IPS-NIHi11 (cell line): ENCODE measurements at regions not wholly inside any gene's neighbourhood (a gene's known extent, or its start where the extent isn't known, plus 50 kb on each side); places are given as distances from the start of the nearest gene placed in this dataset.

Experiments used
- DNase-seq: peaks from one replicate; pipeline ENCODE4 v3.0.0; 2012; ENCODE audit warnings: mixed read lengths, low spot score

DNA sequence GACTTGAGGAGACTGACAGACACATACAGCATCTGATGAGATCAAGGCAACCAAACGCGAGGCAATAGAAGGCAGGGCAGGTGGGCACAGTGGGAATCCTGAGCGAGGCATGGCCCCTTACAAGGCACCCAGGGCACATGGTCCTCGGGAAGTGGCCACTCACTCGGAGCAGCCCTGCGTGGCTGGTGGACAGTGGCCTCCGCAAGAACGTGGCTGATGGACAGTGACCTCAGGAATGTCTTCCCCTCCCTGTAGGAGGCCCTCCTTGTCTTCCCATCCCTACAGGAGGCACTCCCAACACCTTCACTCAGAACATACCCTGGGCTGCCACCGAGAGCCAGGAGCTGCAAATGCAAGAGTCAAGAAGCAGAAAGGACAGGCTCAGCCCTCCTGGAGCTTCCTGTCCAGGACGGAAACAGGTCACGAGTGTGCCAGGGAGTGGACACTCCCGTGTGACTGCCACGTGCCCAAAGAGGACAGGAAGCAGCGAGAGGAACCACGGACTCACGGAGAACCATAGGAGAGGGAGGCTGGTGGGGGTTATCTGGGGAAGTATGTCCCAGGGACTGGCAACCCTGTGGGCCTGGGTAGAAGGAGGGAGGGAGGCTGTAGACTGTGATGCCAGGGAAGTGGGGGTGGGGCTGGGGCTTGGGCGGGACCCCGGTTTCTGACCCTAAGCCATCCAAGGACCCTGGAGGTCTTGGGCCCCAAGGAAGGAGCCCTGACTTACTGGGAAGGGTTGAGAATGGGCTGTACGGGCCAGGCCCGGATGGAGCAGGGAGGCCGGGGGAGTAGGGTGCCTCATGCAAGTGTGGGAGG lies 321.9 kb upstream of the IRX4 start:
- no peak for DNase-seq

DNA sequence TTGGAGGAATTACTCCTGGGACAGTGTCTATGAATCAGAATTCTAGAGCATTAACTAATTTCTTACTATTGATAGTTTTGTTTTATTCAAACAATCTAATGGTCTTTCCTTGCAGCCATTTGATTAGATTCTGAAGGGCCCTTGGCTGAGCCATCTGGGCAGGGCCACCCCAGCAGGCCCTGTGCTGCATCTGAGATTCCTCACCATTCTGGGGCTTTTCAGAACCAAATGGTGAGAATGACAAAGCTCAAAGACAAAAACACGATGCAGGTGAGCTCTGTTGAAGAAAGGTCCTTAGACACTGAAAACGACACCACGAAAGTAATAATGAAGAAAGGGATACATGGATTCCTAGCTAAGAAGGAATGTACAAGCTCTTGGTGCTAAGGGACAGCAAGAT lies 321.0 kb upstream of the IRX4 start:
- no peak for DNase-seq

DNA sequence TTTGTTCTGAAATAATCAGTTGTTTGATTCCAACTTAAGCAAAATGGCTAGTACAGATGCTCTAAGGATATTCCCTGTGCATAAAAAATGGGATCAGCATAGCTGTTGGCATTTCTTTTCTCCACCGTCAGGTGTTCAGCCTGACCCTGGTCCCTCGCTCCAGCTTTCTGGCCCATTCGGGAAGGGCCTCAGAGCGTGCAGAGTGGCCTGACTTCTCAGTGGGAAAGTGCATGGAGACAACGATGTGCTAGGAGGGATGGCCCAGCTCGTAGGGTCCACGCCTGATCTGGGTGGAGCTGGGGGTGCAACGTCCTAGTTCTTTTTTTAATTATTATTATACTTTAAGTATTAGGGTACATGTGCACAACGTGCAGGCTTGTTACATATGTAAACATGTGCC lies 319.1 kb upstream of the IRX4 start:
- no peak for DNase-seq

DNA sequence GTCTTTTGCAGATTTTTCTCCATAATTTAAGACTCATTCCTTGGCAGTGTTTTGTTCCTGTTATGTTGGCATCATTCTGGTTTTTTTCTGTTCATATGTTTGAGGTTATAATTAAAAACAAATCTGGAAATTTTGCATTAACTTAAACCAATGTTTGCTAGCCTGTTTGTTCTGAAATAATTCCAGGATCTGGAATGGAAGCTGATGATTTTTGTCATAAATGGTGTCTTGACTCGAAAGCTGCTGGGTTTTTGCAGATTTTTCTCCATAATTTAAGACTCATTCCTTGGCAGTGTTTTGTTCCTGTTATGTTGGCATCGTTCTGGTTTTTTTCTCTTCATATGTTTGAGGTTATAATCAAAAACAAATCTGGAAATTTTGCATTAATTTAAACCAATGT lies 318.7 kb upstream of the IRX4 start:
- no peak for DNase-seq

DNA sequence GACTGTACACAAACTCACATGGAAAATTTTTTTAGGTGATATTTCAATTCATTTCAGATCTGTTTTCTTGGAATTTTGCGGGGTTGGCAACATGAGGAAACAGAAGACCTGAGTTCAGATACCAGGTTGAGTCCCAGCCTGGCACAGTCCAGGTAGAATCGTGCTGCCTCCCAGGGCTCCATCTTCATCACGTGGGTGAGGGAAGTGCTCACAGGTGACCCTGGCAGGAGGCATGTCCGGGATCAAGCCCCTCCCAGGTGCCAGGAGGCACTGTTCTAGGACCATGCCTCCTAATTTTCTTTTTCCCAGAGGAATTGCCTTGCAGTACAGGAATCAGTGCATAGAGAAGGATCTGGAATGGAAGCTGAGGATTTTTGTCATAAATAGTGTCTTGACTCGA lies 318.3 kb upstream of the IRX4 start:
- no peak for DNase-seq

DNA sequence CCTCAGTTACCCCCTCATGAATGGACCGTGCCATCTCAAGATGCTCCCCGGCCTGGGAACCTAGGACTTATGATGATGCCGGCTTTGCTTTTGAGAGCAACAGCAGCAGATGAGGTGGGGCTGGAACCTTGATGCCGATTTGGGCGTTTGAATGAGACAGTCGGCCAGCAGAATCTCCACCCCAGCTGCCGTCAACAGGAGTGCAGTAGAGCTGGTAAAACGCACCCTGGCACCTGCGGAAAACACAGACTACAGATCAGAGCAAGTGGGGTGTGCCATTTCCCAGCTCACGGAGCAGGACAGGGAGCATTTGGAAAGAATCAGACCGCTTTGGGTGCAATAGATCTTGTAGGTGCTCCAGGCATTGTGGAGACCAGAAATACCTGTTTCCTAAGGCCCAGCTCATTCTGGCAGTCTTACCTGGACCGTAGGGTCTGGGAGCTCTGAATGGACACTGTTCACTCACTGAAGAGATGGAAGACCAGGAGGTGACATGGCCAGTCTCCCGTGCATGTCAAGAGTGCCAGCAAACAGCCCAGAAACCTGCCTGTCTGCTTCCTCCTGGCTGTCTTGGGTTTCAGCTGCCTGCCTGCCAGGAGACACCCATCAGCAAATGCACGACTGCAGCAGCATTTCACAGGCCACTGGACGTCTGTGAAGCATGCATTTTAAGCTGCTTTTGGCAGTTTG lies 317.7 kb upstream of the IRX4 start:
- DNase-seq: no peak

DNA sequence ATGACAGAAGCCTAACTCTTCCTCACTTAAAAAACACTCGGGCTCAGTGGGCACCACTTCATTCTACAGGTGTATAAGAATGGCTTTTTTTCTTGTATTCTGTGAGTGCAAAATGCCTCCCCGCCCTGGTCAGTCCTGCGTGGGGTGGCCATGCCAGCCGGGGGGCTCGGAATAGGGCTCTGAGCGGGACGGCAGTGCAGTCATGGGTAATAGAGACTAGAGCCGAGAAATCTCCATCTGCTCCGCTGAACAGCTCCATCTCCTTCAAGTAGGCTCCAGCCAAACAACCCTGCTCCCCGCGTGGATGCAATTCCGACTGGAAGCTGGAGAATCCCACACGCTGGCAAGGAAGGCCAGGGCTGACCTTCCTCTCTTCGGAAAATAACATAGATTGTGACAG lies 317.0 kb upstream of the IRX4 start:
- no peak for DNase-seq

DNA sequence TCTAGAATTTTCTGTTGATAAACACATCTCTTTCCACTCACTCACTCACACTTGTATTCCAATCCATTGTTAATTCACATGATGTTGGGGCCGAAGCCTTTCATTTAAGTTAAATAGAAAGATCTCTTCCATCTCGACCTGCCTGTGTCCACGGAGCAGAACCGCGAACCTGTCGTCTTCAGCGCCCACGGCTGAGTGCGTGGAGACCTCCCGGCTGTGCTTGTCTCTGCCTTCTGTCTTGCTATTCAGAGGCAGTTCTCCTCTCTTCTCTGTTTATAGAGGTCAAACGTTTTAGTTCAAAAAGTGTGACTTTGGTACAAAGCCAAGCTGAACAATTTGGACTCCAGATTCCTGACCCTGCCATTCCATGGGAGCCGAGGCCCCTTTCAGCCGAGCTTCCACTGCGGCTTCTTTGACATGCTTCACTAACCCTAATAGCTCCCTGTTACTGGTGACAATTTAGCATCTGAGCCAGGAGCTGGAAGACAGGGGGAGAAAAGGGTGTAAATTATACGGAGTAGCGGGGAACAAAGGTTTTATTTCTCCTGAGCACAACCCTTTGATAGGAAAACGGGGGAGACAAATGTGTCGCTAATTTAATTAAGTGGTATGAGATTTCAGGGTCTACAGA lies 314.4 kb upstream of the IRX4 start:
- DNase-seq: no peak

DNA sequence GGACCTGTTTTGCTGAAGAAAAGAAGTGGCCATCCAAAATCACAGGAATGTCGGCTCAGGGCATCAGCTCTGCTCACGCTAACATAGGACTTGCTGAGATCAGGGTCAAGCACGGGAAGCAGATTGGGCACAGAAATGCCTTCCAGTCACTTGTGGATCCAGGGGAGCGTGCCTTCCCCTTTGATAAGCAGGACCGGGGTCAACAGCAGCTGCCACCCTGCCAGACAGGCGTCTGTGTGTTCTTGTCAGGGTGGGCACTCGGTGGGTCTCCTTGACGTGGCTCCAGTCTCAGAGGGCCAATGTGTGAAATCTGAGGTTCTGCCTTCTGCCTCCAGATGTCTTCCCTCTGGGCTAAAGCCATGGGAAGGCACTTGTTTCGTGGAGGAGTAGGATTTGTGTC lies 313.7 kb upstream of the IRX4 start:
- DNase-seq: no peak

DNA sequence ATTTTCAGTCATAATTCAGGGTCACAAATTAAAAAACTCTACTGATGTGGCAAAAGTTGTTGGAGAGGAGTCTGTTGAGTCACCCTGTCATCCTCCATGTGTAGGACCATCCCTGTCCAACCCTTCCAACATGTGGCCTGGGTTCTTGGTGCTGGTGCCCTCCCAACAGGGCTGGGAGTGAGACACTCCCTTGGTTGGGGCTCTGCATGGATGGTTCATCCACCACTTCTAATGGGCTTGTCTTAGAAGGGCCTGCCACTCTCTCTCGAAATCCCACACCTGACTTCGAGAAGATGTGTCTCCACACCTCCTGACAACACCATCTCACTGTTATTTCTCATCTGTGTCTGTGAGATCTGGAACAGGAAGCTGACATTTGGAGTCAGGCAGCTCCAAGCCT lies 312.2 kb upstream of the IRX4 start:
- no peak for DNase-seq

DNA sequence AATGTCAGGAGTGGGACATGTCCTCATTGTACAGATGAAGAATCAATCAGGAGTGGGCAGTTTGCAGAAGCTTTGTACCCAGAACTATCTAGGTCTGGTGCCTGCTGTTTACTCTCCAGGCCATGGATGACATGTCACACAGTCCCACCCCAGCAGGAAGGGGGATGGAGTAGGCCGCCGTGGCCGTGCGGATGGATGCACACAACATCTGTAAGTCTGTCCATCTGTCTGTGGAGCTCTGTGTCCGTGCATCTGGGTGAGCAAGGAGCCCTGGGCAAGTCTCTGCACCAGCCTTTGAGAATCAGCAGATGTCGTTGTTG lies 311.5 kb upstream of the IRX4 start:
- no peak for DNase-seq

DNA sequence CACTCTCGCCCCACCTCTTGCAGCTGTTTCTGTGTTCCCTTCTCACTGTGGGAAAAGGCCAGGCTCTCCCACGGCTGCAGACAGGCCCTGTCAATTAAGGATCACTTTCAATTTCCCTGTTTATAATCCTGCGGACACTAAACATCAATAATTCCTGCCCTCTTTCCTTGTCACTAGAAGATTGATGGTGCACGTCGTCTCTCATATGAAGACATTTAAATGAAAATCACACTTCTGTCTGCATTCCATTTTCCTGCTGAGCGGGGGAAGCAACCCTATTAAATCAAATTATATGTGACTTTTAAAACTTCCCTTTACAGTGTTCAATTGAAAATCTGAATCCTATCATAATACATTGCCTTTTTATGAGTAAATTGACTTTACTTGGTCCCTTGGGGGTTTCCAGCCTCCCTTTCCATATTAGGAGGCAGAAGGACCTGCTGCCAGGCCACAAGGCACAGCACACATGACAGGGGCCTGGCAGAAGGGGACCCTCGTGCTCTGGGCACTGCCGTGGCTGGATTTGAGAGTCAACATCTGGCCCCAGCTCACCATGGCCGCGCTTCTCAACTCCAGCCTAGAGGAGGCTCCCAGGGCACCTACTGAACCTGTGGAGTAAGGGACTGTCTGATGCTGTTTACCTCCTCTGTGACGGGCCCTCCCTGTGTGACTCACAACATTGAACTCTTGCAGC lies 311.0 kb upstream of the IRX4 start:
- DNase-seq: no peak

DNA sequence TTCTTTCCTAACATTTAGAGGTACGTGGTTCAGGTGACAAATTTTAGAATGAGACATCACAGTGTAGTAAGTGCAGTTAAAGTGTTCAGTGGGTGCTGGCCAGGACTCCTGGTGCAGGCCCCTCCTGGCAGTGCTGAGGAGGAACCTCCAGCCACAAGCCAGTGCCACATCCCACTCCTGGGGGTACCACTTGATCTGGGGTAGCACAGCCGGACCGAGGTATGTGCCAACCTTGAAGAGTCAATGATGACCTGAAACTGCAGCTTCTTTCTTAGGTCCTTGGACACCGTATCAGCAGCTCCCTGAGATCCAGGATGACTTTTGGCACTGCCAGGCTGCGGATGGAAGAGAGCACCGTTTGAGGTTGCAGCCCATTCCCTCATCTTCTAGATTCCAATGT lies 310.4 kb upstream of the IRX4 start:
- no peak for DNase-seq

DNA sequence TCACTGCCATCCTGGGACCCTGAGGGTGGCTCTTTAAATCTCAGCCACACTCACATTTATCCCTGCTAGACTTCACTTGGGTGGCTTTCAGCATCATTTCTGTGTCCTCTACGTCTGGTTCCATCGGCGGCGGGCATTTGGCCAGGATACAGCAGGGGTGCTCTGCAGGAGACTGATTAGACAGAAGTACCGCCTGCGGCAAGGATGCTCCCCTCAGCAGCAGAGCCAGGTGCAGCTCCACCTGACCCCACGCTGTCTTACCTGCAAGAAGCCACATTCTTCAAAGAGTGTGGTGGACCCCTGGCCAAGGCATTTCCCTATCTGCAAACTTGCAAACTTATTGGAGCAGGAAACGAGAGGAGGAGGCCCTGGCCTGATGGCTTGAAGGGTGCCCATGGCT lies 309.8 kb upstream of the IRX4 start:
- no peak for DNase-seq

DNA sequence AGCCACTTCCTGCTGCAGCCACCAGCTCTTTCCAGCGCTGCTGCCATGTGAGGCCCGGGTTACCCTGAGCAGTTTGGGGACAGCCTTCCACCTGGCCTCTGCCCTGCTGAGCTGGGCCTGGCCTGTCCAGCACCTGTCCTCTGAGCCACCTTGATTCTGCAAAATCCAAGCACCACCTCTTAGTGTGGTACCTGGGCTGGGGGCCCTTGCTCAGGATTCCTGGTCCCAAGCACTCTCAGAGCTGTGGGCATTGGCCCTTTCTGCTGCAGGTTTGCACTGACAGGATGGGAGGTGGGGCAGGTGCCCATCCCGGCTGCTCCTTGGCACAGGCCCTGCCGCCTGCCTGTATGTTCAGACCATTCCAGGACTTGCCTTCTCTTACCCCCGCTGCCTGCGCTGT lies 309.2 kb upstream of the IRX4 start:
- no peak for DNase-seq

DNA sequence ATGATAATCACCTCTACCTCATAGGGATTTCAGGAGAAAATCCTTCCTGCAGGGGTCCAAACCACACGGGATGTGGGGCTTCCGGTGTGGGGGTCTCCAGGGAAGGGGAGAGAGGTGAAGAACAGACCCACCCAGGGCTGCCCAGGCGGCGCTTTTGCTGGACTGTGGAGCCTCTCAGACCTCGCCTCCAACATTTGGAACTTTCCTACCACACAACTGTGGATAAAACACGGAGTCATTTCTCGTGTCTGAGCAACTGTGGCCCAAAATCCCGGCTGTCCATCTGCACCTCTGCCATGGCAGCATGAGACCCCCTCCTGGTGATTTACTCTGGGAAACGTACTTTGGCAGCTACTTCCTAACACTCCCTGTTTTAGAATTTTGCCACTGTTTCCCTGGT lies 307.8 kb upstream of the IRX4 start:
- DNase-seq: no peak

DNA sequence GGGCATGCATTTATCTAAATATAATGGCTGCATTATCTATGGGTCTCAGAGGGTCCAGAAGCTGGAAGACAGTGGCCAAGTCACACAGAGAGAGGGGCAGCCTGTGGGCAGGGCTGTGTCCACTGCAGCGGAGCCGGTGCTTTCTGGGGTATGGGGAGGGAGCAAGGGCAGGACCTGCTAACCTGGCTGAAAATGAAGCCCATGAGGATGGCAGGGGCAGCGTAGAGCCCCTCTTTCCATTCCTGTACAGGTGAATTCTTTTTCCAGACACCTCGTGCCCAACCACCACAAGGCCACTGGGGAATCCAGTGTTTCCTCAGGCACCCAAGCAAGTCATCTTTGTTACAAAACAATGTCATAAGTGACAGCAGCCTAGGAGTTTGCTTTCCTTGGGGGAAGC lies 305.9 kb upstream of the IRX4 start:
- no peak for DNase-seq

DNA sequence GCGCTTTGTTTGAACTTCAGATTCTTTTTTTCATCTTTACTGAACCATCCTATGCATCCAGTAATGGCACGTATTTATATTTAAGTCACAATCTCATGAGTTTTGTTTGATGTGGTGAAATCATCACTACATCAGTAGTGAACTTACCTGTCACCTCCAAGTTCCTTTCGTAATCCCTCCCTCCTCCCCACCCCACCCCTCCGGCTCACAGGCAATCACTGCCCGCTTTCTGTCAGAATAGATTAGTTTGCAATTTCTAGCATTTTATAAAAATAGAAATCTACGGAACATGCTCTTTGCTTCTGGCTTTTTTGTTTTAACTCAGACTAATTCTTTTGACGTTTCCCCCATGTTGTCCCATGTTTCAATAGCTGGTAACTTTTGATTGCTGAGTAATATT lies 305.4 kb upstream of the IRX4 start:
- no peak for DNase-seq

DNA sequence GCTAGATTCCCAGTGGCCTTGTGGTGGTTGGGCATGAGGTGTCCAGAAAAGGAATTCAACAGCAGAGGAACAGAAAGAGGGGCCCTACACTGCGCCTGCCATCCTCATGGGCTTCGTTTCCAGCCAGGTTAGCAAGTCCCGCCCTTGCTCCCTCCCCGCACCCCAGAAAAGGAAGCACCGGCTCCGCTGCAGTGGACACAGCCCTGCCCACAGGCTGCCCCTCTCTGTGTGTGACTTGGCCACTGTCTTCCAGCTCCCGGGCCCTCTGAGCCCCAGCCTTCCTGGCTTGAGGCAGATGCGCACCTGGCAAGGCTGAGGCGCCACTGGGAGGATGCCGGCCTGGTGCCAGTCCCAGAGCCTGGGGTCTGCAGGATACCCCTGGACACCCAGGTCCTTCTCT lies 305.0 kb upstream of the IRX4 start:
- DNase-seq: no peak

DNA sequence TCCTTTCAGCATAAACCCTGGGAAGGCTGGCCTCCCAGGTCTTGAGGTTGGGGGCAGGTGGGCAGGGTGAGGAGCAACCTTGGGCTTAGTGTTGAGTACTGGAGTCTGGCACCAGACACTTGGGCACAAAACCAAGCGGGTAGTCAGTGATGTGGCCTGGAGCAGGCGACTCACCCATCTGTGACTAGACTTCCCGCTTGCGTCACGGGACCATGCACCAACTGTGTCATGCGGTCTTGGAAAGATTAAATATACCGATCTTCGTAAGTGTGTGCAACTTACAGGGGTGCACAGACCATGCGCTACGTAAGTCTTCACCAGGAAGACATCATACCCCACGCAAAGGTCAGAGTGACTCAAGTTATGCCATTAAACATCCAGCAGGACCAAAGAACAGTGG lies 304.4 kb upstream of the IRX4 start:
- DNase-seq: no peak

DNA sequence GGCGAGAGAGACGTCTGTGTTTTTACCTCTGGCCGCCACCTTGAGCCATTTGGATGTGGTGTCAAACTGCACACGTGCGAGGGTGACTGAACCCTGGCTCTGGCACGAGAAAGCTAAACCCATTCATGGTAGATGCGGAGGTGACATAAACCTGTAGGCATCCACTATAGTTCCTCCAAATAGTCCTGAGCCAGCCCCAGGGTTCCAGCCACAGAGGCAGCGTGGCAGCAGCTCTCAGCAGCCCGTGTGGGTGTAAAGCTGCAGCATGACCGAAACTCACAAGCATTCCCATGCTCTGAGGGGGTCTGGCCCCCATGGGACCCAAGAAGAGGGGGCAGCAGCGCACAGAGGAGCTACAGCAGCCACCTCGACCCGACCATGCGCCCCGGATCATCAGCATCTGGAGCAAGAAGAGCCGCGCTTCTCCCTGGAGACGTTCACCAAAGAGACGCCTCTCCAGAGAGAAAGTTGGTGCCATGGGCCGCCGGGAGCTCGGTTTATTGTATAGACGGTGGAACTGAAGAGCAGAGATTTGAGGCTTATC lies 303.8 kb upstream of the IRX4 start:
- DNase-seq: no peak

DNA sequence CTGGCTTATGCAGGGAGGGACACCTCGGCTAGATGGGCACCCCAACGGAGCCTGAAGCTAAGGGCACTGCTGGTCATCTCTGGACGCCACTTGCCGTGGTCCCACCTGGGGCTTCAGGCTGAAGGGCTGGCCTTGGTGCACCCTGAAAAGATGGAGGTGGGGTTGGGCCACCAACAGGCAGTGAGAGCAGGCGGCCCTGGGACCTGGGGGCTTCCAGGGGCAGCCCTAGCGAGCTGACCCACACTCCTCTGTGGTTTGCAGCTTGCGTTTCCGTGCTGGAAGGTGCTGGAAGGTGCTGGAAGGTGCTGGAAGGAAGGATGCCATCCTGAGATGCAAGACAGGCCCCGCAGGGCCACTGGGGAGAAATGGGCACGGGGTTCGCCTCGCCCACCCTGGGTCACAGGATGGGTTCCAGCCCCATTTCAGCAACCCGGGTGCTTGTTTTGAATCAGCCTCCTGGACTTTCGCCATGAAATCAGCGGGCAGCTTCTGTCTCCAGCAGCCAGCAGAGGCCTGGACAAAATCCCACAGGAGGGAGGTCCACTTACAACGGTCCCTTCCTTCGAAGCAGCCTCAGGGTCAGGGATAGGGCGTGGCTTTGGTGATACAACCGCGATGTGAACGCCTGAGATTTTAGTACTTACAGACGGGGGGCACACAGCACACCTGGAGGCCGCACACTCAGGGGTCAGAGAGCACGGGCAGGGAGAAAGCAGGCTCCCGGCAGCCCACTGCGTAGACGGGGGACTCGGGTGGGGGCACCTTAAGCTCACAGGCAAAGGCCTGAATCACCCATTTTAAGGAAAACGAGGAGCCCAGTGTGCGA lies 303.1 kb upstream of the IRX4 start:
- DNase-seq: no peak
